ENCODE measurements at regions not wholly inside any gene's neighbourhood (a gene's known extent, or its start where the extent isn't known, plus 50 kb on each side); places are given as distances from the start of the nearest gene placed in this dataset.

- no peak for TF ChIP-seq CTCF (IDR thresholded peaks at IDR 0.05; ENCODE audit: extremely low read depth, low read depth, low read length)
- Histone ChIP-seq H3K79me2 (ENCODE audit: insufficient read depth, low read length) (no peaks in the 10 kb centered on the region), H3K4me3 (ENCODE audit: insufficient read depth, low read length) (no peak overlapping the region), H3K4me2 (ENCODE audit: insufficient read depth, low read length) (no peak overlapping the region), H3K9me3 (ENCODE audit: low read depth, low read length) (peaks cover 7% of the 10 kb centered on the region), H2AFZ (ENCODE audit: low read length) (no peak overlapping the region), H3K27ac (ENCODE audit: low read depth, low read length) (no peak overlapping the region), H4K20me1 (ENCODE audit: insufficient read depth, low read length) (no peaks in the 10 kb centered on the region), H3K4me1 (ENCODE audit: insufficient read depth, low read length) (no peaks in the 10 kb centered on the region), H3K27me3 (ENCODE audit: insufficient read depth, low read length) (no peaks in the 10 kb centered on the region), H3K36me3 (ENCODE audit: insufficient read depth, low read length) (no peaks in the 10 kb centered on the region)
- DNase-seq (ENCODE audit: insufficient read length, low spot score, missing footprints) = no peak
These were observed 1145.4 kb downstream of the STIM2 start for GRCh38 chr4:28006021-28006420.

- H3K27ac ChIP-seq (ENCODE audit: low read depth, low read length) = no peak overlapping the region
- no peaks in the 10 kb centered on the region for H3K27me3 ChIP-seq (ENCODE audit: insufficient read depth, low read length)
- H3K79me2 ChIP-seq (ENCODE audit: insufficient read depth, low read length) = no peaks in the 10 kb centered on the region
- no peak overlapping the region for H2AFZ ChIP-seq (ENCODE audit: low read length)
- no peak overlapping the region for H3K4me2 ChIP-seq (ENCODE audit: insufficient read depth, low read length)
- no peak overlapping the region for H3K4me3 ChIP-seq (ENCODE audit: insufficient read depth, low read length)
- H3K9me3 ChIP-seq (ENCODE audit: low read depth, low read length) = peaks cover 8% of the 10 kb centered on the region
- H3K36me3 ChIP-seq (ENCODE audit: insufficient read depth, low read length) = no peaks in the 10 kb centered on the region
- no peaks in the 10 kb centered on the region for H4K20me1 ChIP-seq (ENCODE audit: insufficient read depth, low read length)
- no peak for DNase-seq (ENCODE audit: insufficient read length, low spot score, missing footprints)
- TF ChIP-seq CTCF (IDR thresholded peaks at IDR 0.05; ENCODE audit: extremely low read depth, low read depth, low read length) = no peak
- no peaks in the 10 kb centered on the region for H3K4me1 ChIP-seq (ENCODE audit: insufficient read depth, low read length)
These were observed 1147.1 kb downstream of the STIM2 start for GRCh38 chr4:28007693-28008092.

- DNase-seq (ENCODE audit: insufficient read length, low spot score, missing footprints) = no peak
- no peaks in the 10 kb centered on the region for H4K20me1 ChIP-seq (ENCODE audit: insufficient read depth, low read length)
- no peak for TF ChIP-seq CTCF (IDR thresholded peaks at IDR 0.05; ENCODE audit: extremely low read depth, low read depth, low read length)
- H2AFZ ChIP-seq (ENCODE audit: low read length) = no peak overlapping the region
- no peaks in the 10 kb centered on the region for H3K4me1 ChIP-seq (ENCODE audit: insufficient read depth, low read length)
- no peak overlapping the region for H3K4me2 ChIP-seq (ENCODE audit: insufficient read depth, low read length)
- H3K36me3 ChIP-seq (ENCODE audit: insufficient read depth, low read length) = no peaks in the 10 kb centered on the region
- no peak overlapping the region for H3K27ac ChIP-seq (ENCODE audit: low read depth, low read length)
- no peaks in the 10 kb centered on the region for H3K27me3 ChIP-seq (ENCODE audit: insufficient read depth, low read length)
- peaks cover 5% of the 10 kb centered on the region for H3K9me3 ChIP-seq (ENCODE audit: low read depth, low read length)
- H3K79me2 ChIP-seq (ENCODE audit: insufficient read depth, low read length) = no peaks in the 10 kb centered on the region
- H3K4me3 ChIP-seq (ENCODE audit: insufficient read depth, low read length) = no peak overlapping the region
These were observed 1148.9 kb downstream of the STIM2 start for GRCh38 chr4:28009541-28009940.

- Histone ChIP-seq H3K9me3 (ENCODE audit: low read depth, low read length) (peaks cover 5% of the 10 kb centered on the region), H3K4me1 (ENCODE audit: insufficient read depth, low read length) (no peaks in the 10 kb centered on the region), H3K79me2 (ENCODE audit: insufficient read depth, low read length) (no peaks in the 10 kb centered on the region), H4K20me1 (ENCODE audit: insufficient read depth, low read length) (no peaks in the 10 kb centered on the region), H3K36me3 (ENCODE audit: insufficient read depth, low read length) (no peaks in the 10 kb centered on the region), H3K27me3 (ENCODE audit: insufficient read depth, low read length) (no peaks in the 10 kb centered on the region), H3K27ac (ENCODE audit: low read depth, low read length) (no peak overlapping the region), H3K4me3 (ENCODE audit: insufficient read depth, low read length) (no peak overlapping the region), H3K4me2 (ENCODE audit: insufficient read depth, low read length) (no peak overlapping the region), H2AFZ (ENCODE audit: low read length) (no peak overlapping the region)
- DNase-seq (ENCODE audit: insufficient read length, low spot score, missing footprints) = no peak
- TF ChIP-seq CTCF (IDR thresholded peaks at IDR 0.05; ENCODE audit: extremely low read depth, low read depth, low read length) = no peak
These were observed 1150.1 kb downstream of the STIM2 start for GRCh38 chr4:28010577-28011240.
